ENCODE measurements at regions not wholly inside any gene's neighbourhood (a gene's known extent, or its start where the extent isn't known, plus 50 kb on each side); places are given as distances from the start of the nearest gene placed in this dataset.

DNA sequence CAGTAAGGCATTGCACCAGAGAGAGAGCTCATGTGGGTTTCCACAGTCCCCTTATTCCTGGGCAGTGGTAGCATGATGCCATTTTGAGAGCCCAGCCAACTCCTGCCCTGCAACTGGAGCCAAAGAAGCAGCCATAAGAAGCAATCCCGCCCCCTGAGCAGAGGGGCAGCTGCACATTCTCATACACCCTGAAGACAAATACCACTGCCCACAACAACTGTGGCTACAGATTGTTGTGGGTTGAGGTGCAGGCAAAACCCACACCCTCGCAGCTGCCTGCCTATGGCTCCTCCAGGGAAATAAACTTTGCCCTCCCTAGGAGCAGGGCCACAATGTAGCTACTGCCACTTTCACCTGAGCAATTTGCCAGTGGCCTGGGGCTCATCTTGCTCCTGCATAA lies 219.4 kb upstream of the NRXN1 start:
- TF ChIP-seq, protein P1, sequence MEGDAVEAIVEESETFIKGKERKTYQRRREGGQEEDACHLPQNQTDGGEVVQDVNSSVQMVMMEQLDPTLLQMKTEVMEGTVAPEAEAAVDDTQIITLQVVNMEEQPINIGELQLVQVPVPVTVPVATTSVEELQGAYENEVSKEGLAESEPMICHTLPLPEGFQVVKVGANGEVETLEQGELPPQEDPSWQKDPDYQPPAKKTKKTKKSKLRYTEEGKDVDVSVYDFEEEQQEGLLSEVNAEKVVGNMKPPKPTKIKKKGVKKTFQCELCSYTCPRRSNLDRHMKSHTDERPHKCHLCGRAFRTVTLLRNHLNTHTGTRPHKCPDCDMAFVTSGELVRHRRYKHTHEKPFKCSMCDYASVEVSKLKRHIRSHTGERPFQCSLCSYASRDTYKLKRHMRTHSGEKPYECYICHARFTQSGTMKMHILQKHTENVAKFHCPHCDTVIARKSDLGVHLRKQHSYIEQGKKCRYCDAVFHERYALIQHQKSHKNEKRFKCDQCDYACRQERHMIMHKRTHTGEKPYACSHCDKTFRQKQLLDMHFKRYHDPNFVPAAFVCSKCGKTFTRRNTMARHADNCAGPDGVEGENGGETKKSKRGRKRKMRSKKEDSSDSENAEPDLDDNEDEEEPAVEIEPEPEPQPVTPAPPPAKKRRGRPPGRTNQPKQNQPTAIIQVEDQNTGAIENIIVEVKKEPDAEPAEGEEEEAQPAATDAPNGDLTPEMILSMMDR (IDR thresholded peaks at IDR 0.05), result no peak
- TF ChIP-seq POLR2A (IDR thresholded peaks at IDR 0.05) (no peak), POLR2AphosphoS5 (IDR thresholded peaks at IDR 0.05) (no peak), EP300 (IDR thresholded peaks at IDR 0.05) (no peak)

Data from suprapubic skin (tissue), 4 donors.